Kidney tubule cell (primary cell): ENCODE measurements at regions not wholly inside any gene's neighbourhood (a gene's known extent, or its start where the extent isn't known, plus 50 kb on each side); places are given as distances from the start of the nearest gene placed in this dataset.
A peak's percentile ranks its signal among the peaks of the same experiment; 100 is the strongest.

ENCODE experiments used
- DNase-seq: peaks from one replicate; pipeline ENCODE4 v3.0.0-alpha.2; 2018; ENCODE audit warnings: low spot score

DNA sequence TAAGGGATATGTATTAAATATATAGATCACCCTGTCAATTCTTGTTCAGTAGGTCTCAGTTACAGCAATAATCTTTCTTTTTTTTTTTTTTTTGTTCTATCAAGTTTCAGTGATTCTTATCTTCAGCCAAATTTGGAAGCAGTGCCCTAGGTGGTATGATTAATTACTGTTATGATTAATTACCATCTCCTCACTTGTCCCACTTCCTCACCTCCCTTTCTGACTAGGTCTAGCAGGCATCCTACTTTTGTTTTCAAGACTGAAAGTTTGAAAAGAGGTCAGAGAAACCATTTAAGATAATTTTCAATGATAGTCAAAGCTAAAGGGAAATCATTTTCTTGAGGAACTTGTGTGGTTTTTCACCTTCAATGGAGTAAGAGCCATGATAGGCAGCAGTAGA is 144.0 kb upstream of the CNTN4 start:
- DNase-seq: no peak

DNA sequence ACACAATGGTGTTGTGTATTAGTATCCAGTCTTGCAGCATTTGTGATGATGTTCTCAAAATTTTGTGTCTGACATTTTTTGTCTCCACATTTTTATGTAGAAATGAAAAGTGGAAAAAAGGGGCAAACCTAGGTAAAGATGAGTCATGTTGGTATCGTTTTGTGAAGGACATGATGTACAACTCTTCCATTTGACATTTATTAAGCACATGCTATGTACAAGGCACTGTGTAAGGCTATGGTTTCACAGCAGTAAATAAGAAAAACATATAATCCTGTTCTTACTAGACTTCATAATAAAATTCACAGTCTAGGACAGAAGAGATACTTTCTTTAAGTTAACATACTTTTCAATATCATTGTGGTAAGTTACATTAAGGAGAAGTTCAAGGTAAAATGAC is 143.5 kb upstream of the CNTN4 start:
- DNase-seq: no peak

DNA sequence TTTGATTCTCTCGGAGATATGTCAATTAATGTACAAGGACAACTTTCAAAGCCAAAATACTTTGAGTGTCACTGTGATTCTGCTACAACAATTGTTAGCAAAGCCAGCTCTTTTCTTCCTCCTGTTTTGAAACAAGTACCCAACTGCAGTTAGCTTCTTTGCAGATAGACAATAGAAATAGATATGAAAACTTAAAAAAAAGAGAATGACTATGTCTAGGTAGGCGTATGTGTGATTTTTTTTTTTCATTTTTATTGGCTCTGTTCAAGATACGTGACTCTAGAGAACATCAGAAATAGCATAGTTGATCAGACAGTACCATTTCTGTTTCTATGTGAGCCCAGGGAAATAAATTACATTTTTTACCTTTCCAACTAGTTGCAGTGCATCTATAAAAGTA is 142.9 kb upstream of the CNTN4 start:
- DNase-seq: no peak

DNA sequence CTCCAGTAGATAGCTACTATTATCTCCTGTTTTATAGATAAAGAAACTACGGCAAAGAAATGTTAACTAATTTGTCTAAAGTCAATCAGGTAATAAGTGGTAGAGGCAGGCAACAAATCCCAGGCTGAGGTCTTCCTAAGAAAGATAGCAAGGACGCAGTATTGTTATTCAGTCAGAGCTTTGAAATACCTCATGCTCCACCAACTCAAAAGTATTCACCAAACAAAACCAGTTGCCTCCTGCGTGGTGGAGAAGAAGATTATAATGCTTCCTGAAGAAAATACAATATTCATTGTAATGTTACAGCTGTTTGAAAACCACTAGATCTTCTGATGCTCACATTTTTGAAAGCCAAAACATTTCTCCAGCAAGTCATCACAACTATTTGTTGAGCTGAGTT is 138.2 kb upstream of the CNTN4 start:
- peak; percentile 79 for DNase-seq

DNA sequence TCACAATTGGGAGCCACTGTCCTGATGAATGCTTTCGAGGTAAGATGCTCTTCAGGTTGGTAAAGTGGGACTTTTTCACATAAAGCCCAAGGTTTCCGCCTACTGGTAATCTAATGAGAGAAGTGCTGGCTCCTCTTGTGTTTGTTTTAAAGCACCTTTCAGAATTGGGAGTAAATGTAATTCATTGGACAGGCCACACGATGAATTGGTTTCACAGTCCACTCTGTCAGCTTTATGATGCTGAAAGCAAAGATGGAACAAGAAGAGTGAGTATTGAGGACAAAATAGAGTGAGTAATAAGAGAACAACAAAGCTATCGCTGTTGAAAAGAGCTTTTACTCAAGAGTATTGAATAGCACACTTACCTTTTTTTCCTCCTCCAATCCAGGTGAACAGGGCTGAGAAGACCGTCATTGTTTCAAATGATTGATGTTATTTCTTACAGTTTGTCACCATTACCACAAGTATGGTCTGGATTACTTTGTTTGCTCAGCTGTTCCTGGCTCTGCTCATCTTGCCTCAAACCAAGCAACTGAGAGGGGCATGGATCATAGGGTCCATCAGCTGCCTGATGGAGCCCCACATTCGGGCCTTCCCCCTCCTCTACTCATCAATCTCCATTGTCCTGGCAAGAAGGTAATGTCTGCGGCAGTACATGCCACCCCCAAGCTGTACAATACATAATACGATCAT is 136.1 kb upstream of the CNTN4 start:
- no peak for DNase-seq

DNA sequence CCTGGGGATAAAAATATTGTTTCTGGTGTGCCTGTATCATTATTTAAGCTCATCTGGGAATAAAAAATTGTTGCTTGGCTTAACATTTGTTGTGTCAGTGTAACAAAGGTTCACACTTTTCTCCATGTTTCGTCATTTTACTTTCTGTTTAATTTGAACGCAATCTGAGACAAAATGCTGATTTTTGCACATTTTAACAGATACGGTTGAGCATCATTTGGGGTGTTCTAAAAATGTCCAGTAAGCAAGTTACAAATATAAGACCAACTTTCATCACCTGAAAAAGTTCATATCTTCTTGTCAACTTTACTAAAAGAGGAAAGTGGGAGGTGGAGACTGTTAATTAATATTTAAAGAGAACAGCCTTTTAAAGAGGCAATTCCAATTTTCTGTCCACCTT is 134.8 kb upstream of the CNTN4 start:
- DNase-seq: no peak

DNA sequence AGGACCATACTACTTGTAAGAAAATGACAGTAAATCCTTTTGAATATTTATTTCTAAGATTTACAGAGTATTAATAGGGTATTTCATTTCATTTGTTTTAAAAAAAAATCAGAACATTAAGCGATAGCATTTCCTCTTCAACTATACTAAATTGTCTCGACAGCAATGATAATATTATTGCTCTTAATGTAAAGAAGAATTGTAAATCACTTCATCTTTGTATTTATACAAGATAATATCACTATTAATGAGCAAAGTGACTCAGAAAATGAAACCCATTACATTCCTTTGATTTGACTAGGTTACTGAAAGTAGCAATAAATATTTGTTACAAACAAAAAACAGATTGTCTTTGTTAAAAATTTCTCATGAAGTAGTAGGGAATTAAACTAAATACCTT is 131.1 kb upstream of the CNTN4 start:
- DNase-seq: no peak

DNA sequence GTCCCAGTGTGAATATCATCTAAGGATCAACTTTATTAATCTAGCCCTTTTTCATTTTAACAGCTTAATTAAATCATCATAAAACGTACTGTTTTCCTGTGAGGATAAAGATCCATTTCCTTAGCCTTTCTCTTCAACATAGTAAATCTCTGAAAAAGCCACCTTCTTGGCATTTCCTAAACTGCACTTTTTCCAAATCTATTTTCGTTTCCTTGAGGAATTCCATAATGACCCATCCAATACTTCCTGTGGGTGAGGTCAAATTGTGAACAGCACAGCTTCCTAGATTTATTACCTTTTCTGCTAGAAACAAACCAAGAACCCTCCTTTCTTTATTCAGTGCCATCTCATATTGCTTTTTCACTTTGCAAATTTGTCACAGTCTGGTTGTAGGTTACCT is 129.4 kb upstream of the CNTN4 start:
- no peak for DNase-seq

DNA sequence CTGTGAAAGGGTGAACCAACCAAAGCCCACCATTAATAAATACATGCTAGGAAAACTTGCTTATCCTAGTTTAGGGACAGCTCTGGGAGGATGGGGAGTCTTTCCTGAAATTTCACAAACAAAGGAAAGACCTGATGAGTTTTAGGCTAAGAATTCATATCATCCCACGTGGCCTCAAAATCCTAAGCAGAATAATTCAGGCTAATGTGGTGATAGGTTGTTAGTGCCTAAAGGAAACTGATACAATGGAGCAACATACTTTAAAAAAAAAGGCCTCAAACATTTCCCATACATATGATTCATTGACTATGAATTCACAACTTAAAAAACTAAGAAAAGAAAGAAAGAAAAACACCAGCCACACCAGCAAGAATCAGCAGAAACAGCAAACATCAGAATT is 126.9 kb upstream of the CNTN4 start:
- peak; percentile 10 for DNase-seq

DNA sequence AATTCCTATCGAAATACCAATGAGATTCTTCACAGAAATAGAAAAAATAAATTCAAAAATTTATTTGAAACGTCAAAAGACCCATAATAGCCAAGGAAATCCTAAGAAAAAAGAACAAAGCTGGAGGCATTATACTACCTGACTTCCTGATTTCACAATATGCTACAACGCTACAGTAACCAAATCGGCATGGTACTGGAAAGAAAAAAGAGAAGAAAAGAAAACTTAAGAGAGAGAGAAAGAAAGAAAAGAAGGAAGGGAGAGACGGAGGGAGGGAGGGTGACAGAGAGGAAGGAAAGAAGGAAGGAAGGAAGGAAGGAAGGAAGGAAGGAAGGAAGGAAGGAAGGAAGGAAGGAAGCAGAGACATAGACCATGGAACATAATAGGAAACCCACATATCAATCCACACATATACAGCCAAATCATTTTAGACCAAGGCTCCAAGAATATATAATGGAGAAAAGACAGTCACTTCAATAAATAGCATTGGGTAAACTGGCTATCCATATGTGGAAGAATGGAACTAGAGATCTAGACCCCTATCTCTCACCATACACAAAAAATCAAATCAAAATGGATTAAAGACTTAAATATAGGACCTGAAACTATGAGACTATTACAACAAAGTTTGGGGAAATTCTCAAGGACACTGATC is 118.6 kb upstream of the CNTN4 start:
- no peak for DNase-seq

DNA sequence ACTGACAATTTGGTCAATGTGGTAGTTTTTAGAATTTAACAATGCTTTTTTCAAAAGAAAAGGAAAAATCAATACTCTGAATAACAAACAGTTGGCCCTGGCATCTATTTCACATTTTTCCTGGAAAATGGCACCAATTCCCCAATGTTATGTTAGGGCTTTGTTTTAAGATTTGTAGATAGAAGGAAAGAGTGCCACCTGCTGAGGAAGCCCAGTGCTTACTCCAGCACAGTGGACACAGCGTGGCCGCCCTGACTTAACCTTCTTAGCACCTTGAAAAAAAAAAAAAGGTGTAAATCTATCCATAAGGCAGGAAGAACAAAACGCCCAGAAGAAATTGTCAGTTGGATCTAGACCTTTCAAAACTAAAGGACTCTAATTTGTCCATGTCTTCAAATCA is 110.7 kb upstream of the CNTN4 start:
- DNase-seq: peak; percentile 59

DNA sequence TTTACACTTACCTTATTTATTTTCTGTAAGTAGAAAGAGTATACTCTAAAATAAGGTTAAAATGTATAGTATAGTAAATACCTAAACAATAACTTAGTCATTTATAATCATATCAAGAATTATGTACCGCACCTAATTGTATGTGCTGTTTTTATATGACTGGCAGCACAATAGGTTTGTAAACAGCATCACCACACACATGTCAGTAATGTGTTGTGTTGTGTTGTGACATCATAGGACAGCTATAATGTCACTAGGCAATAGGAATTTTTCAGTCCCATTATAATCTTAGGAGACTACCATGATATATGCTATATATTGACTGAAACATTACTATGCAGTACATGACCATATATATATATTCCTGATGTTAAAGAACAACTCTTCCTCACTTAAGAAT is 99.9 kb upstream of the CNTN4 start:
- DNase-seq: no peak

DNA sequence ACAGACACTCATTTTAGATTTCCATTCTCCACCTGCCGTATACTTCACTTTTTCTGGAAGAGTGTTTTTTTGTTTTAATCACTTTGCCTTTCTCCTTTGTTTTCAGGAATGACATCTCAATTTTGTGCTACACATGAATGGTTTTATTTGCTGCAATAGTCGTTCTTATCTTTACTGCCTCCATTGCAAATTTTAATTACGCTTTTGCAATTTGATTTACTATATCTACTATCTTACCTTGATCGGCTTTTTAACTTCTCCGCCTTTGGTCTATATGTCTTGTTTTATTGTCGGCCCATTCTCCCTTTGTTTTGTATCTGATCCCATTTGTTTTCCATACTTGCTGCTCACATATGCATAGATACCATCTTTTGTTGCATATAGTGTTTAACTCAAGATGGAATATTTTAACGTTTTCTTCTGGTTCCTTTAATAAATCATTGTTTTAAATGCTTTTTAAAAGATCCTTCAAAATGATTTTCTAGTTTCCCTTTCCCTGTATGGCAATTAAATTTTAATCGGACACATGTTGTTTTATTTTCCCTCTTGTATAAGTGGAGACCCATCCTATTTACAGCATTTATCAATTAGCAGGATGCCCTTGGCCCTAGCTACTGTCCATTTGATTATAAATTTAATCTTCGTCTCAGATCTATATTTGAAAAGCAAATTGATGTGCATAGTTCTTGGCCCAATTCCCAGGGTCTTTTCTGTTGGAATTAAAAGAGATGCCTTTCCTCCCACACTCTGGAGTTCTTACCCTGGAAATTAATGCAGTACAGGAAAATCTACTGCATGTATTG is 97.2 kb upstream of the CNTN4 start:
- no peak for DNase-seq

DNA sequence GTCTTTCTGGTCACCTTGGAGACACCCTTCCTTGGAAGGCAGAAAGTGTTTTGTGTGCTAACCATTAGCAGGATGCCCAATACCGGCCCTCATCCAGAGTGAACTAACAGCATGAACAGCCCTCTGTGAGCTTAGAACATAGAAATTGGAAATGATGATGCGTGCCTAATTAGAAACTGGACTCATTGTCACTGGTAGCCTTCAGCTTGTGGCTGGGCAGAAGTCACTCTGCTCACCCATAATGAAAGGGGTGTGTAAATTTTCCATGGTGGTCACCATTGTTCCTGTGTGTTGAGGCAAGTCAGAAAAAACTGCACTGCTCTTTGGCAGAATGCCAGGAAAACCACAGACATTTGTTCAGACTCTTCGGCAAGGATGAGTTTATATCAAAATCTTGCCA is 74.7 kb upstream of the CNTN4 start:
- DNase-seq: peak; percentile 48

DNA sequence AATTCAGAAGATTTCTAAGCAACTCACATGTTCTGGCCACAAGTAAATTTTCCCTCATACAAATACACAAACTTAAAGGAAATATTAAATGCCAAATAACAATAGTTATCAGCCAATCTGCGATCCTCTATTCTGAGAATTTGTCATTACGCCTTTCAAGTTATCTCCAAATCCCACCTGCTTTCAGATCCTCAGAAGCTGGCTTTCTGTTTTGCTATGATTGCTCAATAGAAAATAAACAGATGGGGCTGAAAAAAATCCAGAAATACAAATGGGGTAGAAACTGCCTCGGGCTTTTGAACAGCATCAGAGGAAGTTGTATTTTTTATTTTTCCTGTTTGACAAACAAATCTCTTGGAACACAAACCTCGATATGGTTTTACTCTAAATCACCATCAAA is 74.0 kb upstream of the CNTN4 start:
- DNase-seq: no peak

DNA sequence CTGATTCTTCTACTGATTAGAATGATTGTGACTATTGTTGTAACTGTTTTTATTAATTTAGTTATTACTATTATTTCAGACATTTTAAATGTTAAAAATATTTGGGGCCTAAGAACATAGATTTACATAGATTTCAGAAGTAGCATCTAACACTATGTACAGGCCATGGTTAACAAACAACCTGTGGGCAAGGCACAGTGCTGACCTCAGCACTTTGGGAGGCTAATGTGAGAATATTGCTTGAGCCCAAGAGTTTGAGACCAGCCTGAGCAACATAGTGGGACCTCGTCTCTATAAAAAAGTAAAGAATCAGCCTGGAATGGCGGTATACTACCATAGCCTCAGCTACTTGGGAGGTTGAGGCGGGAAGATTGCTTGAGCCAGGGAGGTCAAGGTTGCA is 69.1 kb upstream of the CNTN4 start:
- DNase-seq: no peak

DNA sequence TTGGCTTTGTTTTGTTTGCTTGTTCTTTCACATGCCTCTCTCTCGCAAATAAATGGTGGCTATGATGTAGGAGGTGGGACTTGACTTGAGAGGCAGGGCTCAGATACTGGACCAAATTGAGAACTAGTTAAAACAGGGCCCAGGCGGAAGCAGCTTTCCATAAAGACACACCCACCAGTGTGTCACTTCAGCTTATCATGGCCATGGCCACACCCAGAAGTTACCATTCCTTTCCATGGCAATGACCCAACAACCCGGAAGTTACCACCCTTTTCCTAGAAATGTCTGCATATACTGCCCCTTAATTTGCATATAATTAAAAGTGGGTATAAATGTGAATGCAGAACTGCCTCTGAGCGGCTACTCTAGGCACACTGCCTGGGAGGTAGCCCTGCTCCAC is 62.6 kb upstream of the CNTN4 start:
- no peak for DNase-seq

DNA sequence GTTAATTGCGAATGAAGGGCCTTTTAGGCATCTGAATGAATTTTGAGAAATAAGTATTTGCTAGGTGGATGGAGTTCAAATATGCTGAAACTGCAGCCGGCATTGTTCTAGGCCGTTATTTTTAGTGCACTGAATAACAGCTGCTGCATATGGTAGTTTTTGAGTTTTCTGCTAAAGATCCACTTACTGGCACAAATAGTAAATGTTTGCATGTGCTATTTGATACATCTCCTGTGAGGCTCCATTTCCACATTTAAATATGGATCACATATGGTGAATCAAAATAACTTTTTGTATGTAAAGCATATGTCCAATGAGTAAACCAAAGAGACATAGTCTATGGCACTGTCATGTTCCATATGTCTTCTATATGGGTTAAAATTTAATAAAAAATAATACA is 56.7 kb upstream of the CNTN4 start:
- DNase-seq: no peak
